Upper lobe of right lung (tissue), 1 donor: ENCODE measurements at regions not wholly inside any gene's neighbourhood (a gene's known extent, or its start where the extent isn't known, plus 50 kb on each side); places are given as distances from the start of the nearest gene placed in this dataset.

Experiments
- ATAC-seq: fragments of 200-7000 bp; cut with Tn5 transposase; one replicate; pipeline ENCODE4 v1.9.1; 2020; ENCODE audit warnings: mild to moderate bottlenecking, moderate library complexity
- DNase-seq: peaks from one replicate; pipeline ENCODE4 v3.0.0-alpha.2; 2020
- H3K27ac ChIP-seq: fragments of 200-600 bp; one replicate; pipeline ENCODE4 v1.8.0; 2022
- H3K27me3 ChIP-seq: fragments of 200-600 bp; one replicate; pipeline ENCODE4 v1.8.0; 2022; ENCODE audit warnings: mild to moderate bottlenecking
- H3K36me3 ChIP-seq: fragments of 200-600 bp; one replicate; pipeline ENCODE4 v1.8.0; 2022
- H3K4me1 ChIP-seq: fragments of 200-600 bp; one replicate; pipeline ENCODE4 v1.8.0; 2022
- H3K4me3 ChIP-seq: fragments of 200-600 bp; one replicate; pipeline ENCODE4 v1.8.0; 2022; ENCODE audit warnings: mild to moderate bottlenecking
- H3K9me3 ChIP-seq: fragments of 200-600 bp; one replicate; pipeline ENCODE4 v1.8.0; 2022
- CTCF ChIP-seq: fragments of 200-600 bp; IDR thresholded peaks from one replicate; pipeline ENCODE4 v1.8.0; 2022; ENCODE audit warnings: antibody characterized with exemption
- intact Hi-C: fragments of 100-400 bp; cut with DNase I; formaldehyde crosslinking; loops from one replicate; pipeline ENCODE4 v1.11.0; 2022
- donor health status: DM: no; HTN: yes; CAD: no; lungs with severe emphysema.

- intact Hi-C loops, result no loop called here
- H3K27ac ChIP-seq, result no peak overlapping the region
- no peak for TF ChIP-seq CTCF
- no peaks in the 10 kb centered on the region for H3K9me3 ChIP-seq
- H3K36me3 ChIP-seq, result no peaks in the 10 kb centered on the region
- H3K27me3 ChIP-seq, result no peaks in the 10 kb centered on the region
- DNase-seq, result no peak
- no peak overlapping the region for H3K4me3 ChIP-seq
- H3K4me1 ChIP-seq, result peaks cover 17% of the 10 kb centered on the region
- peak; percentile 87 for ATAC-seq
Observed at GRCh38 chr3:171984883-171985282, 54.5 kb upstream of the FNDC3B start.

GRCh38 chr3:171986176-171986575 is 53.2 kb upstream of the FNDC3B start:
- intact Hi-C loops, result no loop called here
- no peak for DNase-seq
- no peaks in the 10 kb centered on the region for H3K9me3 ChIP-seq
- H3K4me1 ChIP-seq, result peaks cover 17% of the 10 kb centered on the region
- H3K27ac ChIP-seq, result no peak overlapping the region
- TF ChIP-seq CTCF, result no peak
- ATAC-seq, result peak; percentile 77
- no peak overlapping the region for H3K4me3 ChIP-seq
- H3K36me3 ChIP-seq, result no peaks in the 10 kb centered on the region
- no peaks in the 10 kb centered on the region for H3K27me3 ChIP-seq

- H3K4me1 ChIP-seq, result peaks cover 17% of the 10 kb centered on the region
- no peaks in the 10 kb centered on the region for H3K36me3 ChIP-seq
- no peak for DNase-seq
- ATAC-seq, result no peak
- no peaks in the 10 kb centered on the region for H3K27me3 ChIP-seq
- no peak overlapping the region for H3K4me3 ChIP-seq
- no peak overlapping the region for H3K27ac ChIP-seq
- intact Hi-C loops, result no loop called here
- no peaks in the 10 kb centered on the region for H3K9me3 ChIP-seq
- no peak for TF ChIP-seq CTCF
Observed at GRCh38 chr3:171986757-171987518, 52.4 kb upstream of the FNDC3B start.
